HepG2 (cell line): ENCODE measurements at regions not wholly inside any gene's neighbourhood (a gene's known extent, or its start where the extent isn't known, plus 50 kb on each side); places are given as distances from the start of the nearest gene placed in this dataset.

ENCODE experiments used
- ARID5B ChIP-seq: IDR thresholded peaks from 2 replicates; pipeline ENCODE4 v1.4.0; 2020; ENCODE audit warnings: mild to moderate bottlenecking, missing genetic modification reagents
- BCL6 ChIP-seq: IDR thresholded peaks from 2 replicates; pipeline ENCODE4 v1.6.1; 2016; ENCODE audit warnings: missing genetic modification reagents, missing compliant biosample characterization
- CHCHD3 ChIP-seq: sonication (generic); formaldehyde crosslinking; IDR thresholded peaks from 2 replicates; pipeline ENCODE4 v1.8.0; 2022; ENCODE audit warnings: mild to moderate bottlenecking, missing genetic modification reagents, moderate library complexity
- DNMT3B ChIP-seq: conservative IDR thresholded peaks from 2 replicates; pipeline ENCODE4 v1.6.1; 2016; ENCODE audit warnings: missing biosample characterization, control low read depth
- FOXA1 ChIP-seq, 2 experiments: fragments of 450-650 bp in 1 of 2; sonication (generic) in 1 of 2; formaldehyde crosslinking in 1 of 2; IDR thresholded peaks; 2 replicates each; pipeline versions ENCODE4 v1.4.0 to v1.6.1; 2016 to 2020; ENCODE audit warnings: missing genetic modification reagents in 1 of 2
- IRF9 ChIP-seq: sonication (generic); formaldehyde crosslinking; IDR thresholded peaks from 2 replicates; pipeline ENCODE4 v1.8.0; 2022; ENCODE audit warnings: missing genetic modification reagents, mild to moderate bottlenecking, borderline replicate concordance
- KAT2B ChIP-seq: fragments of 150-350 bp; IDR thresholded peaks from 2 replicates; pipeline ENCODE4 v1.6.1; 2014; ENCODE audit warnings: low read depth, low read length, borderline replicate concordance
- LRRFIP1 ChIP-seq: sonication (generic); formaldehyde crosslinking; conservative IDR thresholded peaks from 2 replicates; pipeline ENCODE4 v1.4.0; 2020; ENCODE audit warnings: missing genetic modification reagents
- NCOR1 ChIP-seq: fragments of 200-600 bp; sonication (generic); IDR thresholded peaks from 2 replicates; pipeline ENCODE4 v1.7.0; 2017; ENCODE audit warnings: antibody characterized with exemption, low read length, borderline replicate concordance
- NFE2L2 ChIP-seq: fragments of 150-350 bp; IDR thresholded peaks from 2 replicates; pipeline ENCODE4 v1.6.1; 2014; ENCODE audit warnings: low read length
- NFIC ChIP-seq: IDR thresholded peaks from 2 replicates; pipeline ENCODE4 v1.6.1; 2012; ENCODE audit warnings: mild to moderate bottlenecking, low read length, inconsistent platforms
- PAXIP1 ChIP-seq: sonication (generic); formaldehyde crosslinking; conservative IDR thresholded peaks from 2 replicates; pipeline ENCODE4 v1.4.0; 2020; ENCODE audit warnings: mild to moderate bottlenecking, missing genetic modification reagents, moderate library complexity
- RBAK ChIP-seq: sonication (generic); formaldehyde crosslinking; IDR thresholded peaks from 2 replicates; pipeline ENCODE4 v1.5.1; 2020; ENCODE audit warnings: mild to moderate bottlenecking, missing genetic modification reagents
- REL ChIP-seq: sonication (generic); formaldehyde crosslinking; conservative IDR thresholded peaks from 2 replicates; pipeline ENCODE4 v1.8.0; 2022; ENCODE audit warnings: mild to moderate bottlenecking, missing genetic modification reagents, moderate library complexity
- SALL2 ChIP-seq: sonication (generic); formaldehyde crosslinking; IDR thresholded peaks from 2 replicates; pipeline ENCODE4 v1.8.1; 2023; ENCODE audit warnings: mild to moderate bottlenecking, missing genetic modification reagents, inconsistent platforms
- SKI ChIP-seq: fragments of 450-650 bp; IDR thresholded peaks from one replicate; pipeline ENCODE4 v1.6.1; 2018; ENCODE audit warnings: mild to moderate bottlenecking; ENCODE audit not compliant: partially characterized antibody
- SOX13 ChIP-seq, 3 experiments: fragments of 450-650 bp in 1 of 3; sonication (generic) in 1 of 3; formaldehyde crosslinking in 1 of 3; IDR thresholded peaks in 2 of 3; conservative IDR thresholded peaks in 1 of 3; 2 replicates each; pipeline versions ENCODE4 v1.5.0 to v1.6.1; 2016 to 2020; ENCODE audit warnings: antibody characterized with exemption in 1 of 3, mild to moderate bottlenecking in 1 of 3, missing compliant biosample characterization in 1 of 3, missing genetic modification reagents in 1 of 3, moderate library complexity in 1 of 3
- ZNF329 ChIP-seq: sonication (generic); formaldehyde crosslinking; IDR thresholded peaks from 2 replicates; pipeline ENCODE4 v1.9.0; 2021; ENCODE audit warnings: low read depth, mild to moderate bottlenecking, missing genetic modification reagents
- ZNF431 ChIP-seq: sonication (generic); formaldehyde crosslinking; IDR thresholded peaks from 2 replicates; pipeline ENCODE4 v1.9.0; 2022; ENCODE audit warnings: missing genetic modification reagents, low read depth, mild to moderate bottlenecking, borderline replicate concordance
- ZNF557 ChIP-seq: sonication (generic); formaldehyde crosslinking; IDR thresholded peaks from 2 replicates; pipeline ENCODE4 v1.4.0; 2020; ENCODE audit warnings: missing genetic modification reagents

GRCh38 chr3:96756516-96756915 is 57.9 kb upstream of the EPHA6 start (continued):
- TF ChIP-seq ARID5B: 0 out of 2 replicates have a peak, but pooled peaks have one; percentile 14
- TF ChIP-seq CHCHD3 (CRISPR knock-in tag): no peak
- 0 out of 2 replicates have a peak, but pooled peaks have one; percentile 9 for TF ChIP-seq NFIC
- no peak for TF ChIP-seq NCOR1
- TF ChIP-seq KAT2B: no peak
- no peak for TF ChIP-seq DNMT3B (CRISPR knock-in tag)
- no peak for TF ChIP-seq FOXA1 (IDR thresholded peaks at IDR 0.05)
- no peak for TF ChIP-seq FOXA1 (CRISPR knock-in tag; IDR thresholded peaks at IDR 0.05)
- TF ChIP-seq REL (CRISPR knock-in tag): no peak
- TF ChIP-seq ZNF431 (CRISPR knock-in tag): no peak
- TF ChIP-seq LRRFIP1: no peak
- TF ChIP-seq SKI: no peak
- no peak for TF ChIP-seq ZNF329
- no peak for TF ChIP-seq RBAK (CRISPR knock-in tag)
- TF ChIP-seq NFE2L2: no peak
- TF ChIP-seq SALL2: no peak
- no peak for TF ChIP-seq IRF9 (CRISPR knock-in tag)
- TF ChIP-seq ZNF557 (CRISPR knock-in tag): no peak
- TF ChIP-seq PAXIP1 (CRISPR knock-in tag): peak; percentile 42
- TF ChIP-seq BCL6 (CRISPR knock-in tag): no peak
- TF ChIP-seq SOX13 (IDR thresholded peaks at IDR 0.05): no peak
- peak in 1 of 2 experiments; percentile 50; a peak in 2 of 4 replicates for TF ChIP-seq SOX13 (CRISPR knock-in tag; conservative IDR thresholded peaks at IDR 0.05 in 1 of 2, IDR thresholded peaks at IDR 0.05 in 1 of 2)
